ENCODE measurements at regions not wholly inside any gene's neighbourhood (a gene's known extent, or its start where the extent isn't known, plus 50 kb on each side); places are given as distances from the start of the nearest gene placed in this dataset.

GRCh38 chr11:91560434-91560833, 664.2 kb upstream of the FAT3 start:
- Histone ChIP-seq H3K27ac (no peak overlapping the region), H3K4me1 (peaks cover 0 to 5% (median 0%) of the 10 kb centered on the region in 4 donors), H3K9me3 (no peaks in the 10 kb centered on the region), H3K4me3 (no peak overlapping the region), H3K36me3 (no peaks in the 10 kb centered on the region), H3K27me3 (no peaks in the 10 kb centered on the region)
- WGBS (ENCODE audit: insufficient coverage, low coverage, low lambda C conversion rate, missing lambda C conversion rate), result 85% methylated on average over 2 of the region's 2 CpGs
- ATAC-seq (no peak), DNase-seq (no peak)
- TF ChIP-seq CTCF (IDR thresholded peaks at IDR 0.05), result no peak
- no peak for TF ChIP-seq POLR2A (IDR thresholded peaks at IDR 0.05)
- intact Hi-C loops (cut with DNase I), result no loop called here

- H3K27me3 ChIP-seq, result no peaks in the 10 kb centered on the region
- H3K4me1 ChIP-seq, result no peaks in the 10 kb centered on the region
- no peak for DNase-seq
- H3K27ac ChIP-seq, result no peak overlapping the region
- no peak overlapping the region for H3K4me3 ChIP-seq
- TF ChIP-seq CTCF (IDR thresholded peaks at IDR 0.05) (no peak), POLR2A (IDR thresholded peaks at IDR 0.05) (no peak)
- H3K9me3 ChIP-seq, result no peaks in the 10 kb centered on the region
- intact Hi-C loops (cut with DNase I), result no loop called here
- no peak for ATAC-seq
- H3K36me3 ChIP-seq, result no peaks in the 10 kb centered on the region
These were observed 686.6 kb upstream of the FAT3 start for GRCh38 chr11:91538065-91538464.

DNA sequence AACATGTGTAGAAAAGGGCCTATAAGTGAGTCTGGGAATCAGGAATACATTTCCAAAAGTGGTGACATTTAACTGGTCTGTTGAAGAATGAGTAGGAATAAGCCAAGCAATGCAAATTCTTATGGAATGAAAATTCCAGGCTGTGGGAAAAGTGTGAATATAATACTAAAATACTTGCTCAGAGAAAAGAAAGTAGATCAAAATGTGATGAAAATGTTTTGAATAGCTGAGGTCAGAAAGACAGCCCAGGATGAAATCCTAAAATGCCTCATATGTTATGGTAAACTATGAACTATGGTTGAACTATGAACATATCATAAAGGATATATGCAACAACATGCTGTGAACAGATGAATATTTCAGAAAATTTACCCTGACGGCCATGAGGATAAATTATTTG, 688.3 kb upstream of the FAT3 start:
- DNase-seq (no peak), ATAC-seq (no peak)
- no peak overlapping the region for H3K27ac ChIP-seq
- no peaks in the 10 kb centered on the region for H3K36me3 ChIP-seq
- WGBS (ENCODE audit: insufficient coverage, low coverage, low lambda C conversion rate, missing lambda C conversion rate), result 25% methylated on average over 1 of the region's 1 CpG
- H3K4me3 ChIP-seq, result no peak overlapping the region
- H3K9me3 ChIP-seq, result no peaks in the 10 kb centered on the region
- H3K4me1 ChIP-seq, result no peaks in the 10 kb centered on the region
- no peak for TF ChIP-seq CTCF (IDR thresholded peaks at IDR 0.05)
- TF ChIP-seq POLR2A (IDR thresholded peaks at IDR 0.05), result no peak
- H3K27me3 ChIP-seq, result no peaks in the 10 kb centered on the region
- intact Hi-C loops (cut with DNase I), result no loop called here

- intact Hi-C loops (cut with DNase I), result no loop called here
- WGBS (ENCODE audit: insufficient coverage, low coverage, low lambda C conversion rate, missing lambda C conversion rate), result 60% methylated on average over 1 of the region's 1 CpG
- TF ChIP-seq CTCF (IDR thresholded peaks at IDR 0.05), result no peak
- no peak for TF ChIP-seq POLR2A (IDR thresholded peaks at IDR 0.05)
- H3K36me3 ChIP-seq, result no peaks in the 10 kb centered on the region
- no peaks in the 10 kb centered on the region for H3K9me3 ChIP-seq
- no peaks in the 10 kb centered on the region for H3K4me1 ChIP-seq
- ATAC-seq (no peak), DNase-seq (no peak)
- H3K27ac ChIP-seq, result no peak overlapping the region
- no peaks in the 10 kb centered on the region for H3K27me3 ChIP-seq
- H3K4me3 ChIP-seq, result no peak overlapping the region
These were observed 695.7 kb upstream of the FAT3 start for GRCh38 chr11:91528965-91529364.

- H3K36me3 ChIP-seq, result no peaks in the 10 kb centered on the region
- intact Hi-C loops (cut with DNase I), result no loop called here
- DNase-seq, result no peak
- H3K4me3 ChIP-seq, result no peak overlapping the region
- no peak for ATAC-seq
- TF ChIP-seq CTCF (IDR thresholded peaks at IDR 0.05) (no peak), POLR2A (IDR thresholded peaks at IDR 0.05) (no peak)
- H3K27me3 ChIP-seq, result no peaks in the 10 kb centered on the region
- no peaks in the 10 kb centered on the region for H3K9me3 ChIP-seq
- WGBS (ENCODE audit: insufficient coverage, low coverage, low lambda C conversion rate, missing lambda C conversion rate), result 67% methylated on average over 3 of the region's 4 CpGs
- H3K4me1 ChIP-seq, result no peaks in the 10 kb centered on the region
- H3K27ac ChIP-seq, result no peak overlapping the region
These were observed 697.1 kb upstream of the FAT3 start for GRCh38 chr11:91527380-91528030.
